ENCODE measurements at regions not wholly inside any gene's neighbourhood (a gene's known extent, or its start where the extent isn't known, plus 50 kb on each side); places are given as distances from the start of the nearest gene placed in this dataset.

DNA sequence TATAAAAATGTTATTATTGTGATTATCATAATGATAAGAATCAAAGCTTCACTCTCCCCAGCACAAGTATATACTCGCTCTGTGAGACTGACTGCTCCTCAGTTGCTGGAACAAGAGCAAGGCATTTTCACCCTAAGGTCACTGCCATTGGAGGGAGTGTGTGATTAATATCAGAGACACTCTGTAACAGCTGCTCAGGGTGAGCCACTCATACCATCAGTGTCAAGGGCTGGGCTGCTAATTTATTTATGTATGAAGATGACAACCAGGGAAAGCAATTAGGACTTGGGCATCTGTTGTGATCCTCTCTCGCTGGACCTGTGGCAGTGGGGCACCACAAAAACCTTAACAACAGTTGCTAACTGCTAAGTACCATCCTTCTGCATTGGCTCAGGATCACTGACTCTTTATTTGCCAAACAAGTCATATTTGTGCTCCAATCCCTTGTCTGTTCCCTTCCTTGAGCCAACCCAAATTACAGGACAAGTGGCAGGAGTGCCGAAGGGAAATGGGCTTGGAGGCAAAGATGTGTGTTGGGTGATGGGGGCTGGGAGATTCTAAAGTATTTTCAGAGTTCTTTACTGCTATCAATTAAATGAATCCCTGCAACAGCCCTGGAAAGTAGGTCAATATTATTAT lies 297.5 kb upstream of the STT3B start:
- Histone ChIP-seq H3K36me3 (no peaks in the 10 kb centered on the region), H3K4me1 (peaks cover 19% of the 10 kb centered on the region), H3K27ac (no peak overlapping the region), H3K4me3 (no peak overlapping the region), H3K27me3 (ENCODE audit: low read depth) (no peaks in the 10 kb centered on the region), H3K9me3 (no peaks in the 10 kb centered on the region)
- TF ChIP-seq, protein P1, sequence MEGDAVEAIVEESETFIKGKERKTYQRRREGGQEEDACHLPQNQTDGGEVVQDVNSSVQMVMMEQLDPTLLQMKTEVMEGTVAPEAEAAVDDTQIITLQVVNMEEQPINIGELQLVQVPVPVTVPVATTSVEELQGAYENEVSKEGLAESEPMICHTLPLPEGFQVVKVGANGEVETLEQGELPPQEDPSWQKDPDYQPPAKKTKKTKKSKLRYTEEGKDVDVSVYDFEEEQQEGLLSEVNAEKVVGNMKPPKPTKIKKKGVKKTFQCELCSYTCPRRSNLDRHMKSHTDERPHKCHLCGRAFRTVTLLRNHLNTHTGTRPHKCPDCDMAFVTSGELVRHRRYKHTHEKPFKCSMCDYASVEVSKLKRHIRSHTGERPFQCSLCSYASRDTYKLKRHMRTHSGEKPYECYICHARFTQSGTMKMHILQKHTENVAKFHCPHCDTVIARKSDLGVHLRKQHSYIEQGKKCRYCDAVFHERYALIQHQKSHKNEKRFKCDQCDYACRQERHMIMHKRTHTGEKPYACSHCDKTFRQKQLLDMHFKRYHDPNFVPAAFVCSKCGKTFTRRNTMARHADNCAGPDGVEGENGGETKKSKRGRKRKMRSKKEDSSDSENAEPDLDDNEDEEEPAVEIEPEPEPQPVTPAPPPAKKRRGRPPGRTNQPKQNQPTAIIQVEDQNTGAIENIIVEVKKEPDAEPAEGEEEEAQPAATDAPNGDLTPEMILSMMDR (IDR thresholded peaks at IDR 0.05), result no peak
- intact Hi-C loops (cut with DNase I), result no loop called here
- ATAC-seq, result no peak
- DNase-seq, result no peak

DNA sequence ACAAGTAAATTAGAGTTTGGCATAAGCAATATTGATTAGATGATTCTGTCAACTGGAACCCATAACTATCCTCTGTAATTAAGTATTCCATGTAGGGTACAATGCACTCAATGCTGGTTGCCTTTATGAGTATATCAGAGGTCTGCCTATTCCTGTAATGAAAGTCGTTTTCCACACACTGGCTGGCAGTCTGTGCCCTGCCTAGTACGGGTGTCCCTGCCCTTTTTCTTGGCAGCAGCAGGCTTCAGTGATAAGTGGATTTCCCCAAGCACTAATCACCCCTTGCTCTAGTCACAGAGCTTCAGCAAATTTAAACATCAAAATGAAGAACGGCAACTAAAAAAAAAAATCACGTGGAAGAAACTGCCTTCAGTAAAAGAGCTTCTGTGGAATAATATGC lies 294.8 kb upstream of the STT3B start:
- Histone ChIP-seq H3K27me3 (ENCODE audit: low read depth) (no peaks in the 10 kb centered on the region), H3K27ac (no peak overlapping the region), H3K36me3 (no peaks in the 10 kb centered on the region), H3K4me1 (peaks cover 12% of the 10 kb centered on the region), H3K4me3 (no peak overlapping the region), H3K9me3 (no peaks in the 10 kb centered on the region)
- DNase-seq (no peak), ATAC-seq (no peak)
- intact Hi-C loops (cut with DNase I), result no loop called here
- TF ChIP-seq, protein P1 (IDR thresholded peaks at IDR 0.05), result no peak

DNA sequence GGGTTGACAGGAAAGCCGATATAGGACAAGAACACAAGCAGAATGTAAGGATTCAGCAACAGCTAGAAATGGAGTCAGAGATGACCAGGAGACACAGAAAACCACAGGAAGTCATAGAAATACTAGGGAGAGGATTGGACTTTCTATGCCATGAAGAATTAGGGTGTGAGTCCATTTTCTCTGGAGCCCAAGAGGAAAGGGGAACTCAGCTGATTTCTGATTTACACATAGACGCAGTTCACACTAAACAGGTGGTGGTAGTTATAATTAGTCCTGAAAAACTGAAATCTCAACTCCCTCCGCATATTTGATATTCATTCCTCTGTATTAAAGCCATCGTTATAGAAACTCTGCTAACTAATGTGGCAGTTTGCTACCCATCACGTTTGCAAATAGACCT lies 292.7 kb upstream of the STT3B start:
- no peaks in the 10 kb centered on the region for H3K4me1 ChIP-seq
- H3K36me3 ChIP-seq, result no peaks in the 10 kb centered on the region
- H3K27ac ChIP-seq, result no peak overlapping the region
- TF ChIP-seq, protein P1 (IDR thresholded peaks at IDR 0.05), result no peak
- H3K27me3 ChIP-seq (ENCODE audit: low read depth), result no peaks in the 10 kb centered on the region
- intact Hi-C loops (cut with DNase I), result no loop called here
- no peak for ATAC-seq
- no peak overlapping the region for H3K4me3 ChIP-seq
- H3K9me3 ChIP-seq, result no peaks in the 10 kb centered on the region
- DNase-seq, result no peak

DNA sequence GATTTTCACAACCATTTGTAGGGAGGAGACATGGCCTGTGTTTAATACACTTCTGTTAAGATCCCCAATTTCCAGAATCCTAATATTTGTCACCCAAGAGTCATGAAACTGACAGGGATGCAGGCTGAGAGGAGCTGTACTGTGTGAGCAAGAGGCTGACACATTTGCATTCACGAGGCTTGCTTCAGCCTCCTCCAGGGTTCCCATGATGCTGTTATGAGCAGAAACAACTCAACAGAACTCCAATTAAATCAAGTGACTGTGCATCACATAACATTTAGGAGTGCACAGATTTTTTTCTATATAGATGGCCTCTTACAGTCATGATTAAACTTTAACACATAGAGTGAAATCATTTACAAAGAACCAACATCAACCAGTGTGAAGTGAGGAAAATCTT lies 292.3 kb upstream of the STT3B start:
- intact Hi-C loops (cut with DNase I), result no loop called here
- Histone ChIP-seq H3K4me1 (no peaks in the 10 kb centered on the region), H3K4me3 (no peak overlapping the region), H3K36me3 (no peaks in the 10 kb centered on the region), H3K27me3 (ENCODE audit: low read depth) (no peaks in the 10 kb centered on the region), H3K27ac (no peak overlapping the region), H3K9me3 (no peaks in the 10 kb centered on the region)
- TF ChIP-seq, protein P1 (IDR thresholded peaks at IDR 0.05), result no peak
- DNase-seq (no peak), ATAC-seq (no peak)

DNA sequence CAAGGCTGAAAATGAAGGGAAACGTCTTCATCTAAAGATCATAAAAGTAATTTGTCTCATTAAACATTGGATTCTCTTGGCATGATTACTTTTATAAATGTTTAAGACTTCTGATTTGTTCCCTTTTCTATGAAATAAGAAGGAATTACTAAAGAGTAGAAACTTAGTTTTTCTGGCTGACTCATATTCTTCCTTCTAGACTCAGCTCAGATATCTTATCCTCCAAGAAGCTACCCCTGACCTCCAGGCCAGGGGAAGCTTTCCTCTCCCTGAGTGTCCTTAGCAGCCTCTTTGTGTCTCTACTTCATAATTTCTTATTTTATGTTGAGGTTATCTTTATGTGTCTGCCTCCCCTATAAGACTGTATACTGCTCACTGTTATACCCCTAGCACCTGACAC lies 291.9 kb upstream of the STT3B start:
- TF ChIP-seq, protein P1 (IDR thresholded peaks at IDR 0.05), result no peak
- no peak overlapping the region for H3K4me3 ChIP-seq
- H3K9me3 ChIP-seq, result no peaks in the 10 kb centered on the region
- H3K36me3 ChIP-seq, result no peaks in the 10 kb centered on the region
- no peaks in the 10 kb centered on the region for H3K27me3 ChIP-seq (ENCODE audit: low read depth)
- ATAC-seq (no peak), DNase-seq (no peak)
- H3K27ac ChIP-seq, result no peak overlapping the region
- intact Hi-C loops (cut with DNase I), result no loop called here
- H3K4me1 ChIP-seq, result no peaks in the 10 kb centered on the region
